HG03045 (cell line): ENCODE measurements at regions not wholly inside any gene's neighbourhood (a gene's known extent, or its start where the extent isn't known, plus 50 kb on each side); places are given as distances from the start of the nearest gene placed in this dataset.

Source experiments
- ATAC-seq: cut with Tn5 transposase; IDR thresholded peaks from one replicate; pipeline ENCODE4 v1.9.1; 2021; ENCODE audit warnings: mild to moderate bottlenecking, moderate library complexity; ENCODE audit not compliant: unreplicated experiment

DNA sequence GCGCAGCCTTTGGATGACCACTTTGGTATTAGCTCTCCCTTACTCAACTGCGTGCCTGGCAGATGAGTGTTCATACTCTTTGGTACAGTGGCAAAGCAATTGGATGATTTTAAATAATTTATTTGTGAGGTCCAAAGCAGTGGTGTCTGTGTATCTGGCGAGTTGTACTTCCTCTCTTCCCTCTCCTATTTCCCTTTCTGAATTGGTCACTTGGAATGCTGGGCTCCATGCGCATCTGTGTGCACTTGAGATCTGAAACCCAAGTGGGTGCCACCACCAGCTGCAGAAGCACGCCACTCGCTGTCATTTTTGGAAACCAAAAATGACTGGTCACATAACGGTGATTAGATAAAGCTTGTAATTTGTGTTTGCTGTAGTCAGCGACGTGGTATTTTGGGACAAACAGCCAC is 386.0 kb upstream of the KLF4 start:
- ATAC-seq, result peak; percentile 46

- ATAC-seq, result peak; percentile 71
These were observed 385.2 kb upstream of the KLF4 start for GRCh38 chr9:107874591-107875369.

GRCh38 chr9:107874137-107874536 is 384.6 kb upstream of the KLF4 start:
- peak; percentile 21 for ATAC-seq

DNA sequence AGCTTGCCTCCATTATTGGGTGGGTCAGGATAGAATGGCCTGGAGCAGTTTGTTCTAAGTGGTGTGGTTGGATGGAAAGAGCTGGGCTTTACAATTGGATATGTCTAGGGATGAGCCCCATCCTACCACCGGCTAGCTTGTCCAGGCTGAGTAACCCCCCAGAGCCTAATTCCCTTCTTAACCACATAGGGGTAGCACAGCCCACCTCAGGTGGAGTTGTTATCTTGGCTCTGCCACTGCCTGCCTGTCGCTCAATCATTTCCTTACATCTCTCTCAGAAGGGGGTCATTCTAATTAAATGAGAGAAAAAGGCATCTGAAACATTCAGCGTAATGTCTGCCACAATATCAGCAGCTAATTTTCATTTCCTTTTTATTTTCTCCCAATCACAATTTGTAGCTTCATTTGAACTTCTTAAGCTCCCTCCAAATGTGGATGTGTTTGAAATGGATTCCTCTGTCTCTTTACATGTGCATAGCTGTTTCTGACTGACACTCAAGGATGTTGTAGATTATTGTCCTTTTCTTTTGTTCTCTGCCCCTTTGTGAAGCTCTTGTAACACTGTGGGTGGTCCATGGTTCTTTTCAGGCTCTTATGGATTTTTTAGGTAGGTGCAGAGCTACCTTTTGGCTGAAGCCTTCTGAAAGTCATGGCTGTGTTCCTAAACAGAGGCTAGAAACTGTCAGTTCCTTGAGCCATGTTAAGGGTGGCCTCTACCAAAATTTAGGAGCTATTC is 383.1 kb upstream of the KLF4 start:
- ATAC-seq, result no peak

DNA sequence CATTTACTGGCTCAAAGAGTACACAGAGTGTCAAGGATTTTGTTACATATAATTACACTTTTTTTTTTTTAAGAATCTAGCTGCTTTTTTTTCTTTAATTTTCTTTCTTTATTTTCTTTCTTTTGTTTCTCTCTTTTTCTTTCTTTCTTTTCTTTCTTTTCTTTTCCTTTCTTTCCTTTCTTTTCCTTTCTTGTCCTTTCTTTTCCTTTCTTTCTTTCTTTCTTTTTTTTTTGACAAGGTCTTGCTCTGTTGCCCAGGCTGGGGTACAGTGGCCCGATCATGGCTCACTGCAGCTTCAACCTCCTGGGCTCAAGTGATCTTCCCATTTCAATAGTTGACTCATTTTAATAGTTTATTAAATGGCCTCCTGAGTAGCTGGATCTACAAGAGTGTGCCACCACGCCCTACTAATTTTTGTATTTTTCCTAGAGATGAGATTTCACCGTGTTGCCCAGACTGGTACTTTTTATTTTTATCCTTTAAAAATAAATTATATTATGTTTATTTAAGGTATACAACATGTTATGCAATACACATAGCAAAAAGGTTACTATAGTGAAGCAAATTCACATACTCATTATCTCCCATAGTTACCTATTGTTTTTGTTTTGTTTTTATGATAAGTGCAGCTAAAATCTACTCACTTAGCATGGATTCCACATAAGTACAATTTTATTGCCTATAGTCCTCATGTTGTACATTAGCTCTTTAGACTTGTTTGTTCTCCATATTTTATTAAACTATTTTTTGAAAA is 381.5 kb upstream of the KLF4 start:
- ATAC-seq, result no peak

DNA sequence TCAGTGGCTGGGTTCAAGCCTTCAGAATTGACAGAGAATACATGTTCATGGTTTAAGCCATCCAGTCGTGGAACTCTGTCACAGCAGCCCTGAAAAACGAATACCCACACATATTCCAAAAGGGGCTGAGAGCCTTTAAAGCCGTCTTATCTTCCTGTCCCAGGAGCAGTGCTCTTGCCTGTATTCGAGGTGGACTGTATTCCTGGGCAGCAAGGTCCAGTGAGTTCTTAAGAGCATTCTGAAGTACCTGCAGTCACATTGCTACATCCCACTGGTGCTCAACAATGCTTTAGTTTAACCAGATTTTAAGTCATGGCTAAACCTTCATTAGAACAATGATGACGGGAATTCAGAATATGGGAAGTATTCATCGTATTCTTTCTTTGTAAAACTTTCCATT is 380.7 kb upstream of the KLF4 start:
- no peak for ATAC-seq

GRCh38 chr9:107869111-107869510 is 379.5 kb upstream of the KLF4 start:
- ATAC-seq, result no peak

GRCh38 chr9:107868186-107868585 is 378.6 kb upstream of the KLF4 start:
- ATAC-seq, result no peak

- ATAC-seq, result no peak
These were observed 378.2 kb upstream of the KLF4 start for GRCh38 chr9:107867738-107868137.

- ATAC-seq, result no peak
These were observed 377.2 kb upstream of the KLF4 start for GRCh38 chr9:107866711-107867311.

DNA sequence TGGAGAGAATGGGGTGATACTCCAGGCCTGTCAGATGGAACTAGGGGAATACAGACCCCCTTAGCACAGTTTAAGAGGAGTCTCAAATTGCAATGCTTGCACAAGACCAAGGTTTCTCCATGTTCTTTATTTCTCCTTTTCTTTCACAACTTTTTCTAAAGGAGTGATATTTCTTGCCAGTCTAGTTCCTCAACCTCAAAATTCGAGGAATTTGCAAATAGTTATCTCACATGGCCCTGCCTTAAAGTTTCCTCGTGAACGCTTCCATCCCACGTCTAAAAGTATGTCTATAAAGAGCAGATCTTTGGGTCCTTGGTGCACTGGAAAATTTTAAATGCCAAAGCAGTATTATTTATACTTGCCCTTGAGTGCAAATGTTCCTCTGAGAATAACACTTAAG is 373.8 kb upstream of the KLF4 start:
- no peak for ATAC-seq

DNA sequence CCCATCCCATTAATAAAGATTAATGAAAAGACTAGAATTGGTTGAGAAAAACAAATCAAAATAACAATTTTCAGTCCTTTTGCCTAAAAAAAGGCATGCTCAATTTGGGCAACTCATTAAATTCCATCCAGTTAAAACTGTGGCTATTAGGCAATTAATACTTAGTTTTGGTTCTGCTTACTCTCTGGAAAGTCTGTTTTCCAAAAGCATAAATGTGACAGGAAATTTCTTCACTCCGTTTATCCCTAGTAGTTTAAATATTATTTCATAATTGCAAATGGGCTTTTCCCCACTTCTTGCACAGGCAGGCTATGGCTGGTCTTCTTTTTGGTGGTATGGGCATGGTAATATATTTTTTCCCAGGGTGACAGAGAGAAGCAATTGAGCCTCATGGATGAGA is 373.3 kb upstream of the KLF4 start:
- no peak for ATAC-seq

DNA sequence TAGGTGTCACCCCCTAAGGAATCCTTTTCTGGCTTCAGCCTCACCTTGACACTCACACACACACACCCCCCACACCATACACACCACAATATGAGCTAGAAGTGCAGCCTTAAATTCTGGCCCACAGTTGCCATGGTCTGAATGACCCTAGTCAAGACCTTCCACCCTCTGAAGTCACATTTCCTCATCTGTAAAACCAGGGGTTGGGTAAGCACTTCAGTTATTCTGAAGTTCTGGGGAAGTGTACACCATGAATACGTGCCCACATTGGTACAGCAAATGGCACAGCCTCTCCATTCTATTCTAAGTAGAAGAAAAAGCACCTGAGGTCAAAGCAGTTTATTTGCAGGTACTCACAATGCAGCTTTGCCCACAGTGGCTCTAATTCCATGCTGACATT is 372.8 kb upstream of the KLF4 start:
- no peak for ATAC-seq

GRCh38 chr9:107861075-107861474 is 371.5 kb upstream of the KLF4 start:
- ATAC-seq, result no peak

DNA sequence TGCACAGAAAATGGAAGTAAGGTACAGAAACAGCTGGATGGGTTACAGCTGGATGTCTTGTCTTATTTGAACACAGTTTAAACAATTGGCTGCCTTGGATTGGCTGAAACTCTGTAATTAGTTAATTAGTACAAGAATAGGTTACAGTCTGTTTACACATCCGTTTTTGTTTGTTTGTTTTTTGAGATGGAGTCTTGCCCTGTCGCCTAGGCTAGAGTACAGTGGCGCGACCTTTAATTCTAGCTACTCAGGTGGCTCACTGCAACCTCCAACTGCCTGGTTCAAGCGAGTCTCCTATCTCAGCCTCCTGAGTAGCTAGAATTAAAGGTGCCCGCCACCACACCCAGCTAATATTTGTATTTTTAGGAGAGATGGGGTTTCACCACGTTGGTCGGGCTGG is 368.7 kb upstream of the KLF4 start:
- ATAC-seq, result no peak

- no peak for ATAC-seq
These were observed 367.1 kb upstream of the KLF4 start for GRCh38 chr9:107856633-107857032.

GRCh38 chr9:107855164-107855563 is 365.6 kb upstream of the KLF4 start:
- no peak for ATAC-seq

DNA sequence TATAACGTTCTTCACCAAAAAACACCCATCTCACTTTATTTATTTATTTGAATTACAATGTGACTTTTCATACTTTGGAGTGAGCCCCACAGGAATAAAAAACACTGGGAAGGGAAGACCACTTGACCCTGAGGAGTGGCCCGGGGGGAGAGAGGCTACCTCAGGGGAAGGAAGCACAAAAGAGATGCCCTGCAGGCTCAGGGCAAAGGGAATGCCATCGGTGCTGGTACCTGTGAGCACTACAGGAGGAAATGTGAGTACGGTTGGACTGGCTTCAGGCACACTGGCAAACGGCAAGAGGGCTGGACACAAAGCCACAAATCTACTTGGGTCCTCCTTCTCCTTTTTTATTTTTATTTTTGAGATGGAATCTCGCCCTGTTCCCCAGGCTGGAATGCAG is 363.9 kb upstream of the KLF4 start:
- no peak for ATAC-seq

GRCh38 chr9:107852891-107853290 is 363.3 kb upstream of the KLF4 start:
- ATAC-seq, result no peak

DNA sequence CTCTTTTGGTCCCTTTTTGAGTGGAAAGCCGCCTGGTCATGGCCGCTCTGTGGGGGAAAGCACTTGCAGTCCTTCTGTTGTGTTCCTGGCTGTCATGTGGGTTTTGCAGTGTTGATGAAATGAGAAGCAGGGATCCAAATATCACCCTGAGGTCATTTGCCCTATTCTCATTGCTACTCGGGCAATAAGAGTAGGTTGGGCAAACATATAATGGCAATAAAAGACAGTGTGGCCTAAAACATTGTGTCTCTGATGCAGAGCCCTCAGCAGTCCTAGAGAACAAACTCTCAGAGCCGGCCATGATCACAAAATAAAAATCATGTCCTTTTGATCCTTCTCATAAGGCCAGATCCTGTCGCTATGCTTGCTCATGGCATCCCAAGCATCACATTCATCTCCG is 361.1 kb upstream of the KLF4 start:
- ATAC-seq, result no peak
